NOMO-1 treated with DMSO at 0.1 percent for 48 hours (cell line): ENCODE measurements at regions not wholly inside any gene's neighbourhood (a gene's known extent, or its start where the extent isn't known, plus 50 kb on each side); places are given as distances from the start of the nearest gene placed in this dataset.

ENCODE experiments used
- DNase-seq: peaks from one replicate; lab custom pipeline; 2025; ENCODE audit not compliant: unreplicated experiment; lab: John Stamatoyannopoulos, UW

- DNase-seq = no peak
These were observed 75.1 kb upstream of the NEGR1 start for GRCh38 chr1:72357411-72357810.

GRCh38 chr1:72355899-72356298 lies 73.6 kb upstream of the NEGR1 start:
- no peak for DNase-seq

- no peak for DNase-seq
These were observed 59.3 kb upstream of the NEGR1 start for GRCh38 chr1:72341661-72342060.

- DNase-seq = no peak
These were observed 54.4 kb upstream of the NEGR1 start for GRCh38 chr1:72336776-72337175.
